ENCODE measurements at regions not wholly inside any gene's neighbourhood (a gene's known extent, or its start where the extent isn't known, plus 50 kb on each side); places are given as distances from the start of the nearest gene placed in this dataset.

DNA sequence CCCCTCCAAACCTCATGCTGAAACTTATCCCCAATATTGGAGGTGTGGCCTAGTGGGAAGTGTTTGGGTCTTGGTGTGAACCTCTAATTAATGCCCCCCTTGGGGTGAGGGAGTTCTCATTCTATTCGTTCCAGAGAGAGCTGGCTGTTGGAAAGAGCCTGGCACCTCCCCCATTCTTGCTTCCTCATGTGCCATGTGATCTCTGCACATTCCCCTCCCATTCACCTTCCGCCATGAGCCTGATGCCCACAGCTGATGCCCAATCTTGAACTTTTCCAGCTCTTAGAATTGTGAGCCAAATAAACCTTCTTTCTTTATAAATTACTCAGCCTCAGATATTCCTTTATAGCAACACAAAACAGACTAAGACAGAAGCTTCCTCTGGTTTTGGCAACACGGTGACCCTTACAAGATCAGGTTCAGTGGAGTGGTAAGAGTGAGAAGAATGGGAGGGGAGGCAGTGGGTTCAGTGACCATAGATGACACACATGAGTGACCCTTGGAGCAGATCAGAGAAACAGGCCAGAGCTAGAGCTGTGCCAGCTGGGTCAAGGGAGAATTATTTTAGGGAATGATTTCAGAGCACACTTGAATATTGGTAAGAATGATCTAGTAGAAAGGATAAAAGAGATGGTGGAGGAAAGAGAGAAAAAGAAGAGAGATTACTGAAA, 176.4 kb downstream of the LY86 start (continued):
- no peak for TF ChIP-seq KLF1 (tag; IDR thresholded peaks at IDR 0.05)
- no peak for TF ChIP-seq TEAD2 (tag; IDR thresholded peaks at IDR 0.05)
- TF ChIP-seq MAFG (tag; conservative IDR thresholded peaks at IDR 0.05), result no peak
- no peak for TF ChIP-seq SMARCC2 (IDR thresholded peaks at IDR 0.05; ENCODE audit: low read depth)
- TF ChIP-seq, protein P1, sequence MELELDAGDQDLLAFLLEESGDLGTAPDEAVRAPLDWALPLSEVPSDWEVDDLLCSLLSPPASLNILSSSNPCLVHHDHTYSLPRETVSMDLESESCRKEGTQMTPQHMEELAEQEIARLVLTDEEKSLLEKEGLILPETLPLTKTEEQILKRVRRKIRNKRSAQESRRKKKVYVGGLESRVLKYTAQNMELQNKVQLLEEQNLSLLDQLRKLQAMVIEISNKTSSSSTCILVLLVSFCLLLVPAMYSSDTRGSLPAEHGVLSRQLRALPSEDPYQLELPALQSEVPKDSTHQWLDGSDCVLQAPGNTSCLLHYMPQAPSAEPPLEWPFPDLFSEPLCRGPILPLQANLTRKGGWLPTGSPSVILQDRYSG (tag; conservative IDR thresholded peaks at IDR 0.05; ENCODE audit: low read depth), result no peak
- no peak for TF ChIP-seq ZBTB2 (IDR thresholded peaks at IDR 0.05)
- TF ChIP-seq, protein P2, sequence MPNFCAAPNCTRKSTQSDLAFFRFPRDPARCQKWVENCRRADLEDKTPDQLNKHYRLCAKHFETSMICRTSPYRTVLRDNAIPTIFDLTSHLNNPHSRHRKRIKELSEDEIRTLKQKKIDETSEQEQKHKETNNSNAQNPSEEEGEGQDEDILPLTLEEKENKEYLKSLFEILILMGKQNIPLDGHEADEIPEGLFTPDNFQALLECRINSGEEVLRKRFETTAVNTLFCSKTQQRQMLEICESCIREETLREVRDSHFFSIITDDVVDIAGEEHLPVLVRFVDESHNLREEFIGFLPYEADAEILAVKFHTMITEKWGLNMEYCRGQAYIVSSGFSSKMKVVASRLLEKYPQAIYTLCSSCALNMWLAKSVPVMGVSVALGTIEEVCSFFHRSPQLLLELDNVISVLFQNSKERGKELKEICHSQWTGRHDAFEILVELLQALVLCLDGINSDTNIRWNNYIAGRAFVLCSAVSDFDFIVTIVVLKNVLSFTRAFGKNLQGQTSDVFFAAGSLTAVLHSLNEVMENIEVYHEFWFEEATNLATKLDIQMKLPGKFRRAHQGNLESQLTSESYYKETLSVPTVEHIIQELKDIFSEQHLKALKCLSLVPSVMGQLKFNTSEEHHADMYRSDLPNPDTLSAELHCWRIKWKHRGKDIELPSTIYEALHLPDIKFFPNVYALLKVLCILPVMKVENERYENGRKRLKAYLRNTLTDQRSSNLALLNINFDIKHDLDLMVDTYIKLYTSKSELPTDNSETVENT (CRISPR knock-in tag; IDR thresholded peaks at IDR 0.05), result no peak
- TF ChIP-seq ZNF232 (CRISPR knock-in tag; IDR thresholded peaks at IDR 0.05), result no peak
- no peak for TF ChIP-seq TARDBP (IDR thresholded peaks at IDR 0.05)
- TF ChIP-seq ELK1 (CRISPR knock-in tag; IDR thresholded peaks at IDR 0.05), result no peak
- TF ChIP-seq, protein P3, sequence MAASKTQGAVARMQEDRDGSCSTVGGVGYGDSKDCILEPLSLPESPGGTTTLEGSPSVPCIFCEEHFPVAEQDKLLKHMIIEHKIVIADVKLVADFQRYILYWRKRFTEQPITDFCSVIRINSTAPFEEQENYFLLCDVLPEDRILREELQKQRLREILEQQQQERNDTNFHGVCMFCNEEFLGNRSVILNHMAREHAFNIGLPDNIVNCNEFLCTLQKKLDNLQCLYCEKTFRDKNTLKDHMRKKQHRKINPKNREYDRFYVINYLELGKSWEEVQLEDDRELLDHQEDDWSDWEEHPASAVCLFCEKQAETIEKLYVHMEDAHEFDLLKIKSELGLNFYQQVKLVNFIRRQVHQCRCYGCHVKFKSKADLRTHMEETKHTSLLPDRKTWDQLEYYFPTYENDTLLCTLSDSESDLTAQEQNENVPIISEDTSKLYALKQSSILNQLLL (CRISPR knock-in tag; IDR thresholded peaks at IDR 0.05; ENCODE audit: borderline replicate concordance), result no peak

All from K562 (cell line).